ENCODE measurements at regions not wholly inside any gene's neighbourhood (a gene's known extent, or its start where the extent isn't known, plus 50 kb on each side); places are given as distances from the start of the nearest gene placed in this dataset.

- TF ChIP-seq CTCF (IDR thresholded peaks at IDR 0.05) (no peak), POLR2A (IDR thresholded peaks at IDR 0.05) (no peak)
Measured at GRCh38 chr2:239582476-239582875, 181.7 kb upstream of the HDAC4 start.
